OCI-LY7 (cell line): ENCODE measurements at regions not wholly inside any gene's neighbourhood (a gene's known extent, or its start where the extent isn't known, plus 50 kb on each side); places are given as distances from the start of the nearest gene placed in this dataset.
"Not testable (repeated sequence)": the region's sequence is repeated elsewhere in the genome, so short reads cannot be mapped to it uniquely, and the experiment has no call there.

ENCODE experiments used
- BruUV-seq: library from RNA; stranded (reverse); fragments of 400-500 nt; replicated peaks from 2 replicates; lab custom pipeline; 2021; lab: Mats Ljungman, UMichigan
- CTCF ChIA-PET: fragments of 300-600 bp; sonication (Branson Sonifier 250); formaldehyde crosslinking; loops from one replicate; lab custom pipeline; 2022; ENCODE audit warnings: antibody characterized with exemption; ENCODE audit not compliant: unreplicated experiment; lab: Charles Lee
- POLR2A ChIA-PET: fragments of 300-600 bp; sonication (Branson Sonifier 250); formaldehyde crosslinking; loops from one replicate; lab custom pipeline; 2022; ENCODE audit warnings: antibody characterized with exemption; lab: Charles Lee
- DNase-seq: peaks from one replicate; pipeline ENCODE4 v3.0.0-alpha.2; 2015; ENCODE audit warnings: low spot score
- H2AFZ ChIP-seq: fragments of 200-600 bp; sonication (generic), shearing (Covaris generic); 2 replicates; pipeline ENCODE4 v1.6.1; 2014; ENCODE audit warnings: mild to moderate bottlenecking, antibody characterized with exemption, low read length, moderate library complexity
- H3K27ac ChIP-seq: fragments of 200-600 bp; sonication (generic); 2 replicates; pipeline ENCODE4 v1.5.1; 2014; ENCODE audit warnings: mixed run types, low read depth, mild to moderate bottlenecking, moderate library complexity, low read length, inconsistent platforms; ENCODE audit not compliant: poor library complexity, severe bottlenecking
- H3K36me3 ChIP-seq: fragments of 200-600 bp; sonication (generic); 2 replicates; pipeline ENCODE4 v1.6.1; 2014; ENCODE audit warnings: mild to moderate bottlenecking, antibody characterized with exemption, low read length, moderate library complexity, mixed read lengths; ENCODE audit not compliant: insufficient read depth
- H3K4me1 ChIP-seq: fragments of 200-600 bp; sonication (generic); 2 replicates; pipeline ENCODE4 v1.5.1; 2014; ENCODE audit warnings: mild to moderate bottlenecking, low read length; ENCODE audit not compliant: insufficient read depth, poor library complexity, severe bottlenecking
- H3K4me2 ChIP-seq: fragments of 200-600 bp; sonication (generic); 2 replicates; pipeline ENCODE4 v1.6.1; 2014; ENCODE audit warnings: mild to moderate bottlenecking, low read length
- H3K4me3 ChIP-seq: fragments of 200-600 bp; sonication (generic); 2 replicates; pipeline ENCODE4 v1.5.1; 2014; ENCODE audit warnings: mild to moderate bottlenecking, low read depth, low read length; ENCODE audit not compliant: poor library complexity, severe bottlenecking
- H3K79me2 ChIP-seq: fragments of 200-600 bp; sonication (generic); 2 replicates; pipeline ENCODE4 v1.6.1; 2016; ENCODE audit warnings: low read depth, mild to moderate bottlenecking, low read length, moderate library complexity, mixed read lengths; ENCODE audit not compliant: insufficient read depth
- H3K9me2 ChIP-seq: fragments of 200-600 bp; sonication (generic); 2 replicates; pipeline ENCODE4 v1.6.1; 2016; ENCODE audit warnings: mild to moderate bottlenecking, low read length, mixed read lengths; ENCODE audit not compliant: insufficient read depth
- H3K9me3 ChIP-seq: fragments of 200-600 bp; sonication (generic); 2 replicates; pipeline ENCODE4 v1.6.1; 2014; ENCODE audit warnings: mild to moderate bottlenecking, mixed run types, low read length, mixed read lengths
- H4K20me1 ChIP-seq: fragments of 200-600 bp; sonication (generic); 2 replicates; pipeline ENCODE4 v1.6.1; 2014; ENCODE audit warnings: mild to moderate bottlenecking, antibody characterized with exemption, low read length, moderate library complexity, mixed read lengths; ENCODE audit not compliant: insufficient read depth
- CTCF ChIP-seq: fragments of 200-600 bp; sonication (generic); conservative IDR thresholded peaks from 2 replicates; pipeline ENCODE4 v1.5.1; 2014; ENCODE audit warnings: mild to moderate bottlenecking, antibody characterized with exemption, low read length, moderate library complexity, mixed read lengths
- EZH2phosphoT487 ChIP-seq: fragments of 200-600 bp; sonication (generic); IDR thresholded peaks from 2 replicates; pipeline ENCODE4 v1.6.1; 2018; ENCODE audit warnings: low read depth, borderline replicate concordance, mild to moderate bottlenecking, mixed run types, antibody characterized with exemption, low read length, moderate library complexity, mixed read lengths
- intact Hi-C: fragments of 100-400 bp; cut with micrococcal nuclease; formaldehyde crosslinking; loops from one replicate; pipeline ENCODE4 v1.10.0; 2022; ENCODE audit not compliant: unreplicated experiment

GRCh38 chr2:49616800-49617199, 462.5 kb upstream of the FSHR start:
- Histone ChIP-seq H3K4me1 (no peaks in the 10 kb centered on the region), H3K79me2 (no peaks in the 10 kb centered on the region), H3K9me2 (no peaks in the 10 kb centered on the region), H3K4me3 (no peak overlapping the region), H3K9me3 (no peaks in the 10 kb centered on the region), H2AFZ (no peak overlapping the region), H4K20me1 (no peaks in the 10 kb centered on the region), H3K36me3 (no peaks in the 10 kb centered on the region), H3K4me2 (no peak overlapping the region), H3K27ac (no peak overlapping the region)
- intact Hi-C loops: no loop called here
- peak; percentile 4 for DNase-seq
- CTCF ChIA-PET: no interaction called here
- TF ChIP-seq EZH2phosphoT487 (no peak), CTCF (peak; percentile 71)
- BruUV-seq: no TSS peak
- POLR2A ChIA-PET: interaction anchor here (0.5 kb wide), 1 partner anchor 320 kb away, joined by 4 read pairs; no protein-coding TSS in a partner anchor

- H3K36me3 ChIP-seq, H3K4me1 ChIP-seq, H3K79me2 ChIP-seq, POLR2A ChIA-PET, H3K4me3 ChIP-seq, H3K9me3 ChIP-seq, H3K27ac ChIP-seq, intact Hi-C loops, BruUV-seq, H4K20me1 ChIP-seq, H2AFZ ChIP-seq, H3K4me2 ChIP-seq, CTCF ChIA-PET, DNase-seq, H3K9me2 ChIP-seq: not testable (repeated sequence)
Observed at GRCh38 chr2:49611796-49612195, 457.5 kb upstream of the FSHR start.

GRCh38 chr2:49600524-49600923, 446.2 kb upstream of the FSHR start:
- no peak overlapping the region for H3K4me2 ChIP-seq
- no TSS peak for BruUV-seq
- no peak overlapping the region for H2AFZ ChIP-seq
- H3K9me3 ChIP-seq: no peaks in the 10 kb centered on the region
- no peak for DNase-seq
- no peaks in the 10 kb centered on the region for H3K9me2 ChIP-seq
- POLR2A ChIA-PET: no interaction called here
- H4K20me1 ChIP-seq: no peaks in the 10 kb centered on the region
- H3K36me3 ChIP-seq: no peaks in the 10 kb centered on the region
- H3K4me3 ChIP-seq: no peak overlapping the region
- intact Hi-C loops: no loop called here
- CTCF ChIA-PET: no interaction called here
- no peak overlapping the region for H3K27ac ChIP-seq
- TF ChIP-seq CTCF (no peak), EZH2phosphoT487 (no peak)
- no peaks in the 10 kb centered on the region for H3K4me1 ChIP-seq
- H3K79me2 ChIP-seq: no peaks in the 10 kb centered on the region
